ENCODE measurements at regions not wholly inside any gene's neighbourhood (a gene's known extent, or its start where the extent isn't known, plus 50 kb on each side); places are given as distances from the start of the nearest gene placed in this dataset.

- Histone ChIP-seq H3K9me3 (no peaks in the 10 kb centered on the region), H3K27me3 (no peaks in the 10 kb centered on the region), H3K4me3 (ENCODE audit: low read depth, low read length) (no peak overlapping the region), H3K36me3 (no peaks in the 10 kb centered on the region), H3K4me1 (no peaks in the 10 kb centered on the region)
- peak; percentile 46 for TF ChIP-seq CTCF (IDR thresholded peaks at IDR 0.05; ENCODE audit: low read depth, low read length)
- peak; percentile 6 for DNase-seq
These were observed 154.0 kb downstream of the OLFM1 start for GRCh38 chr9:135241381-135242048.

GRCh38 chr9:135242049-135242396 is 154.6 kb downstream of the OLFM1 start:
- TF ChIP-seq CTCF (IDR thresholded peaks at IDR 0.05; ENCODE audit: low read depth, low read length): no peak
- no peaks in the 10 kb centered on the region for H3K9me3 ChIP-seq
- H3K36me3 ChIP-seq: no peaks in the 10 kb centered on the region
- H3K27me3 ChIP-seq: no peaks in the 10 kb centered on the region
- no peak for DNase-seq
- no peak overlapping the region for H3K4me3 ChIP-seq (ENCODE audit: low read depth, low read length)
- H3K4me1 ChIP-seq: no peaks in the 10 kb centered on the region

GRCh38 chr9:135242406-135242805 is 154.9 kb downstream of the OLFM1 start:
- no peak for DNase-seq
- Histone ChIP-seq H3K4me1 (no peaks in the 10 kb centered on the region), H3K9me3 (no peaks in the 10 kb centered on the region), H3K4me3 (ENCODE audit: low read depth, low read length) (no peak overlapping the region), H3K36me3 (no peaks in the 10 kb centered on the region), H3K27me3 (no peaks in the 10 kb centered on the region)
- no peak for TF ChIP-seq CTCF (IDR thresholded peaks at IDR 0.05; ENCODE audit: low read depth, low read length)

GRCh38 chr9:135243201-135244190 is 156.0 kb downstream of the OLFM1 start:
- Histone ChIP-seq H3K4me1 (no peaks in the 10 kb centered on the region), H3K27me3 (no peaks in the 10 kb centered on the region), H3K4me3 (ENCODE audit: low read depth, low read length) (no peak overlapping the region), H3K9me3 (no peaks in the 10 kb centered on the region), H3K36me3 (no peaks in the 10 kb centered on the region)
- DNase-seq: no peak
- no peak for TF ChIP-seq CTCF (IDR thresholded peaks at IDR 0.05; ENCODE audit: low read depth, low read length)

- peak; percentile 3 for DNase-seq
- Histone ChIP-seq H3K9me3 (no peaks in the 10 kb centered on the region), H3K4me1 (no peaks in the 10 kb centered on the region), H3K4me3 (ENCODE audit: low read depth, low read length) (no peak overlapping the region), H3K36me3 (no peaks in the 10 kb centered on the region), H3K27me3 (no peaks in the 10 kb centered on the region)
- TF ChIP-seq CTCF (IDR thresholded peaks at IDR 0.05; ENCODE audit: low read depth, low read length): no peak
These were observed 157.1 kb downstream of the OLFM1 start for GRCh38 chr9:135244271-135245221.

Measured in BE2C (cell line).